Duodenal mucosa (tissue), 2 donors: ENCODE measurements at regions not wholly inside any gene's neighbourhood (a gene's known extent, or its start where the extent isn't known, plus 50 kb on each side); places are given as distances from the start of the nearest gene placed in this dataset.

Experiments used
- H3K27ac ChIP-seq: one replicate; pipeline ENCODE4 v1.7.0; 2013; ENCODE audit warnings: low read depth, low read length
- H3K27me3 ChIP-seq, 2 donors: one replicate each; pipeline ENCODE4 v1.7.0; 2013; ENCODE audit warnings: low read length in 2 of 2, control low read depth in 1 of 2; ENCODE audit not compliant: insufficient read depth in 2 of 2, control insufficient read depth in 1 of 2
- H3K36me3 ChIP-seq, 2 donors: one replicate each; pipeline ENCODE4 v1.7.0; 2013; ENCODE audit warnings: low read length in 2 of 2, control low read depth in 1 of 2; ENCODE audit not compliant: insufficient read depth in 2 of 2, control insufficient read depth in 1 of 2
- H3K4me1 ChIP-seq, 2 donors: one replicate each; pipeline ENCODE4 v1.7.0; 2013; ENCODE audit warnings: low read length in 2 of 2, control low read depth in 1 of 2; ENCODE audit not compliant: insufficient read depth in 2 of 2, control insufficient read depth in 1 of 2
- H3K4me3 ChIP-seq, 2 donors: one replicate each; pipeline ENCODE4 v1.7.0; 2013; ENCODE audit warnings: low read length in 2 of 2, low read depth in 1 of 2
- H3K9ac ChIP-seq, 2 donors: one replicate each; pipeline ENCODE4 v1.7.0; 2013; ENCODE audit warnings: low read length in 2 of 2, low read depth in 1 of 2
- H3K9me3 ChIP-seq, 2 donors: one replicate each; pipeline ENCODE4 v1.7.0; 2013; ENCODE audit warnings: low read length in 2 of 2, control low read depth in 1 of 2; ENCODE audit not compliant: control insufficient read depth in 1 of 2

- no peak overlapping the region for H3K4me3 ChIP-seq
- no peak overlapping the region for H3K27ac ChIP-seq
- H3K4me1 ChIP-seq: no peaks in the 10 kb centered on the region
- no peak overlapping the region for H3K9ac ChIP-seq
- H3K9me3 ChIP-seq: no peaks in the 10 kb centered on the region
- H3K27me3 ChIP-seq: no peaks in the 10 kb centered on the region
- no peaks in the 10 kb centered on the region for H3K36me3 ChIP-seq
Measured at GRCh38 chr1:228917342-228917741, 182.1 kb downstream of the RHOU start.

GRCh38 chr1:228917755-228918154, 182.5 kb downstream of the RHOU start:
- no peaks in the 10 kb centered on the region for H3K4me1 ChIP-seq
- H3K27me3 ChIP-seq: no peaks in the 10 kb centered on the region
- no peaks in the 10 kb centered on the region for H3K36me3 ChIP-seq
- H3K4me3 ChIP-seq: no peak overlapping the region
- no peak overlapping the region for H3K9ac ChIP-seq
- H3K9me3 ChIP-seq: no peaks in the 10 kb centered on the region
- no peak overlapping the region for H3K27ac ChIP-seq

GRCh38 chr1:228918335-228918734, 183.1 kb downstream of the RHOU start:
- no peaks in the 10 kb centered on the region for H3K27me3 ChIP-seq
- no peaks in the 10 kb centered on the region for H3K36me3 ChIP-seq
- H3K9ac ChIP-seq: no peak overlapping the region

GRCh38 chr1:228919914-228920313, 184.6 kb downstream of the RHOU start:
- no peak overlapping the region for H3K9ac ChIP-seq

More at GRCh38 chr1:228918335-228918734, 183.1 kb downstream of the RHOU start:
- Histone ChIP-seq H3K4me3 (no peak overlapping the region), H3K4me1 (no peaks in the 10 kb centered on the region), H3K27ac (no peak overlapping the region), H3K9me3 (no peaks in the 10 kb centered on the region)

GRCh38 chr1:228920831-228921230, 185.6 kb downstream of the RHOU start:
- no peaks in the 10 kb centered on the region for H3K9me3 ChIP-seq
- H3K27ac ChIP-seq: no peak overlapping the region
- H3K4me1 ChIP-seq: no peaks in the 10 kb centered on the region
- H3K27me3 ChIP-seq: no peaks in the 10 kb centered on the region
- H3K36me3 ChIP-seq: no peaks in the 10 kb centered on the region
- H3K9ac ChIP-seq: no peak overlapping the region
- H3K4me3 ChIP-seq: no peak overlapping the region

More at GRCh38 chr1:228919914-228920313, 184.6 kb downstream of the RHOU start:
- no peaks in the 10 kb centered on the region for H3K4me1 ChIP-seq
- no peaks in the 10 kb centered on the region for H3K27me3 ChIP-seq
- H3K4me3 ChIP-seq: no peak overlapping the region
- no peaks in the 10 kb centered on the region for H3K36me3 ChIP-seq
- no peaks in the 10 kb centered on the region for H3K9me3 ChIP-seq
- no peak overlapping the region for H3K27ac ChIP-seq

GRCh38 chr1:228921481-228921880, 186.2 kb downstream of the RHOU start:
- H3K27ac ChIP-seq: no peak overlapping the region
- H3K27me3 ChIP-seq: no peaks in the 10 kb centered on the region
- H3K4me1 ChIP-seq: no peaks in the 10 kb centered on the region
- H3K9me3 ChIP-seq: no peaks in the 10 kb centered on the region
- no peak overlapping the region for H3K4me3 ChIP-seq
- H3K36me3 ChIP-seq: no peaks in the 10 kb centered on the region
- no peak overlapping the region for H3K9ac ChIP-seq

GRCh38 chr1:228922722-228923376, 187.6 kb downstream of the RHOU start:
- Histone ChIP-seq H3K4me1 (no peaks in the 10 kb centered on the region), H3K36me3 (no peaks in the 10 kb centered on the region), H3K4me3 (no peak overlapping the region), H3K27ac (no peak overlapping the region), H3K27me3 (no peaks in the 10 kb centered on the region), H3K9ac (no peak overlapping the region), H3K9me3 (no peaks in the 10 kb centered on the region)

- Histone ChIP-seq H3K9ac (no peak overlapping the region), H3K4me1 (no peaks in the 10 kb centered on the region), H3K27ac (no peak overlapping the region), H3K36me3 (no peaks in the 10 kb centered on the region), H3K27me3 (no peaks in the 10 kb centered on the region), H3K9me3 (no peaks in the 10 kb centered on the region), H3K4me3 (no peak overlapping the region)
Measured at GRCh38 chr1:228923973-228924686, 188.9 kb downstream of the RHOU start.

- Histone ChIP-seq H3K4me3 (no peak overlapping the region), H3K27ac (no peak overlapping the region), H3K36me3 (no peaks in the 10 kb centered on the region), H3K27me3 (no peaks in the 10 kb centered on the region), H3K4me1 (peaks cover 3 to 4% of the 10 kb centered on the region in 2 donors), H3K9ac (no peak overlapping the region), H3K9me3 (no peaks in the 10 kb centered on the region)
Measured at GRCh38 chr1:228925691-228926090, 190.4 kb downstream of the RHOU start.

- no peak overlapping the region for H3K9ac ChIP-seq
- no peak overlapping the region for H3K27ac ChIP-seq
- H3K27me3 ChIP-seq: no peaks in the 10 kb centered on the region
- H3K4me3 ChIP-seq: no peak overlapping the region
- peaks cover 7 to 11% of the 10 kb centered on the region in 2 donors for H3K4me1 ChIP-seq
- no peaks in the 10 kb centered on the region for H3K36me3 ChIP-seq
- H3K9me3 ChIP-seq: no peaks in the 10 kb centered on the region
Measured at GRCh38 chr1:228927421-228927820, 192.1 kb downstream of the RHOU start.
